ENCODE measurements at regions not wholly inside any gene's neighbourhood (a gene's known extent, or its start where the extent isn't known, plus 50 kb on each side); places are given as distances from the start of the nearest gene placed in this dataset.

- Histone ChIP-seq H3K4me1 (ENCODE audit: control insufficient read depth, insufficient read depth, low read length) (no peaks in the 10 kb centered on the region), H3K36me3 (ENCODE audit: control insufficient read depth, insufficient read depth, low read length) (no peaks in the 10 kb centered on the region), H3K27ac (ENCODE audit: low read length) (no peak overlapping the region), H3K27me3 (ENCODE audit: control insufficient read depth, insufficient read depth, low read length) (peaks cover 2% of the 10 kb centered on the region), H3K9me3 (ENCODE audit: control insufficient read depth, insufficient read depth, low read length) (no peaks in the 10 kb centered on the region), H3K4me3 (ENCODE audit: low read length) (no peak overlapping the region)
- Mint-ChIP-seq H3K4me1 (no peaks in the 10 kb centered on the region), H3K36me3 (no peaks in the 10 kb centered on the region), H3K27me3 (ENCODE audit: low read depth in 2 of 2) (peaks cover 23% of the 10 kb centered on the region in 2 donors), H3K27ac (no peak overlapping the region), H3K4me3 (no peak overlapping the region), H3K9me3 (no peaks in the 10 kb centered on the region)
- DNase-seq (no peak), ATAC-seq (peak; percentile 31 to 61 (median 51))
- no peak for TF ChIP-seq CTCF (IDR thresholded peaks at IDR 0.05)
- WGBS (ENCODE audit: insufficient coverage), result 47% methylated on average over 5 of the region's 5 CpGs
- intact Hi-C loops (cut with micrococcal nuclease), result no loop called here
Observed at GRCh38 chr2:176669398-176670174, 400.3 kb downstream of the MTX2 start.

- peaks cover 5 to 27% of the 10 kb centered on the region in 2 donors for H3K27me3 Mint-ChIP-seq (ENCODE audit: low read depth in 2 of 2)
Observed at GRCh38 chr2:176675271-176675949, 406.2 kb downstream of the MTX2 start.

GRCh38 chr2:176677746-176678265 is 408.6 kb downstream of the MTX2 start:
- Mint-ChIP-seq H3K9me3 (no peaks in the 10 kb centered on the region), H3K27ac (no peak overlapping the region), H3K4me1 (no peaks in the 10 kb centered on the region), H3K36me3 (no peaks in the 10 kb centered on the region), H3K27me3 (ENCODE audit: low read depth in 2 of 2) (peaks cover 11 to 34% of the 10 kb centered on the region in 2 donors), H3K4me3 (no peak overlapping the region)
- Histone ChIP-seq H3K36me3 (ENCODE audit: control insufficient read depth, insufficient read depth, low read length) (no peaks in the 10 kb centered on the region), H3K27ac (ENCODE audit: low read length) (no peak overlapping the region), H3K9me3 (ENCODE audit: control insufficient read depth, insufficient read depth, low read length) (no peaks in the 10 kb centered on the region), H3K4me3 (ENCODE audit: low read length) (no peak overlapping the region), H3K27me3 (ENCODE audit: control insufficient read depth, insufficient read depth, low read length) (peaks cover 4% of the 10 kb centered on the region), H3K4me1 (ENCODE audit: control insufficient read depth, insufficient read depth, low read length) (no peaks in the 10 kb centered on the region)
- 95% methylated on average over 2 of the region's 2 CpGs for WGBS (ENCODE audit: insufficient coverage)
- DNase-seq (no peak), ATAC-seq (no peak)
- intact Hi-C loops (cut with micrococcal nuclease), result no loop called here
- no peak for TF ChIP-seq CTCF (IDR thresholded peaks at IDR 0.05)

More at GRCh38 chr2:176675271-176675949, 406.2 kb downstream of the MTX2 start:
- H3K9me3 Mint-ChIP-seq, result no peaks in the 10 kb centered on the region
- Histone ChIP-seq H3K9me3 (ENCODE audit: control insufficient read depth, insufficient read depth, low read length) (no peaks in the 10 kb centered on the region), H3K27ac (ENCODE audit: low read length) (no peak overlapping the region), H3K27me3 (ENCODE audit: control insufficient read depth, insufficient read depth, low read length) (peaks cover 4% of the 10 kb centered on the region), H3K36me3 (ENCODE audit: control insufficient read depth, insufficient read depth, low read length) (no peaks in the 10 kb centered on the region), H3K4me3 (ENCODE audit: low read length) (no peak overlapping the region), H3K4me1 (ENCODE audit: control insufficient read depth, insufficient read depth, low read length) (no peaks in the 10 kb centered on the region)
- 100% methylated on average over 3 of the region's 6 CpGs for WGBS (ENCODE audit: insufficient coverage)
- TF ChIP-seq CTCF (IDR thresholded peaks at IDR 0.05), result no peak
- H3K4me1 Mint-ChIP-seq, result no peaks in the 10 kb centered on the region
- ATAC-seq, result no peak
- H3K4me3 Mint-ChIP-seq, result no peak overlapping the region
- intact Hi-C loops (cut with micrococcal nuclease), result no loop called here
- H3K36me3 Mint-ChIP-seq, result no peaks in the 10 kb centered on the region
- no peak for DNase-seq
- no peak overlapping the region for H3K27ac Mint-ChIP-seq

Measured in natural killer cell (primary cell).